Left renal pelvis (tissue), 4 donors: ENCODE measurements at regions not wholly inside any gene's neighbourhood (a gene's known extent, or its start where the extent isn't known, plus 50 kb on each side); places are given as distances from the start of the nearest gene placed in this dataset.
"Not testable (repeated sequence)": the region's sequence is repeated elsewhere in the genome, so short reads cannot be mapped to it uniquely, and the experiment has no call there.

ENCODE experiments used
- DNase-seq, 4 donors: peaks; one replicate each; pipeline ENCODE4 v3.0.0-alpha.2; 2013; ENCODE audit warnings: low read depth in 4 of 4, low spot score in 3 of 4

DNA sequence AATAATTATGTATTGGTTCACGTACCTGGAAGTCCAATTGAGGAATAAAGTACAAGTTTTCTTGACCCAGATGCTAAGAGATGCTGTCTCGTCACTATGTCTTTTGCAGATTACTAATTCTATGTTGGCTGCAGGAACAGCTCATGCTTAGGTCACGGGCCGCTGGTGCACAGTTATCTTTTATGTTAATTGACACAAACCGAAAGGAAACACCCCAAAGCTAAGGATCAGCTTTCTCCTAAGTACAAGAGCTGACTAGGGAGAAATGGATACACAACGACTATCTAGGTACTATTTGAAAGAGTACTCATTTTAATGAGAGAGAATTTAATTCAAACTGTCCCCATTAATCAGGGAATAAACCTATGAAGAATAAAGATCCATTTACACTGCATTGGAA is 217.7 kb upstream of the SLC35G4 start:
- no peak for DNase-seq

DNA sequence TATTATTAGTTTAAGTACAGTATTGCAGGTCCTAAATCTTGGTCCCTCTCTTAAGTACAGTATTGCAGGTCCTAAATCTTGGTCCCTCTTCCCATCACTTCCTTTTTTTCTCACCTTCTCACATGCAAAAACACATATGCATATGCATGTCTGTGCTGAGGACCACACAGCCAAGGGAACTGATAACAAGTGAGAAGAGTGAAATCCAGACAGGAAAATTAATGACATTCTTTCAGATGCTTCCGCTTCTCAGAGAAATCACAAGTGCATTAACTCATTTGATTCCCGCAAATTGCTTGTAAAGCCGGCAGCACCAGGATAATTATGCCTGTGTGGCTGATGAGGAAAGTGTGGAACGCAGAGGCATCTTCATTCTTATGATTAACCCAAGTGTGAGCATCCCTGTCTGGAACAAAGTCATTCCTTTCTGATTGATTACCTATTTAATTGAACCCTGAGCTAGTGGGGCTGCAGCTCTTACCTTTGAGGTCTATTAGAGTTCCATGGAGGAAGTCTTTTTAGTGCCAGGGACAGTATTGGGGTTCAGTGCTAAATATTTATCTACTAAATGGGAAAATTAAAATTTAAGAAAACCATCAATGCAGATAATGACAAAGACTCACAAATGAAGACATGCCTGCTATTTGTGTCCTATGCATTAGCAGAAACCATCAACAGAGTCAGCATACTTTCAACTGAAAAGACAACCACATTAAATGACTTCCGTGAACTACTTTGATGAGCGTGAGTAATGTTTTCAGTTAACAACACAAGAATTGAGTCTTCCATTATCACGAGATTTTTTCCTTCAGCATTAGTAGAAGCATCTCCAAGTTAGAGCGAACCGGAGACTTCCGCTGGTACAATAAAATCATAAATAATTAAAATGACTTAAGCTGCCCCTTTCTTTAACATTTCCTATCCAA is 220.4 kb upstream of the SLC35G4 start:
- DNase-seq, result no peak

DNA sequence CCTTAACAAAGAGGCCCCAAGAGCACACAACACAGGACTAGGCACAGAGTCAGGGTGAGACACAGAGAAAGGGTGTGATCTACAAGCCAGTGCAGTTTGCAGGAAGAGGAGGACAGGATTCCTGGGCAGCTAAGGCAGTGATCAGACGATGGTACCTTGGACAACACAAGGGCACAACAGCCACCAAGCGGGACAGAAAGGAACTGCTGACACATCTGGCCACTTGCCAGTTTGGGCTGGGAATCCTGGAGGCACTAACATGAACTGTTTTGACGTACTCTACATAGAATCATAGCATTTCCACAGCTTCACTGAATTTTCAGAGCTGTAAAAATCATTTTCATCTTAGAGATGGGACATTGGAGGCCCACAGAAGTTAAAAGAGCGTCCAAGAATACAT is 221.5 kb upstream of the SLC35G4 start:
- DNase-seq, result no peak

DNA sequence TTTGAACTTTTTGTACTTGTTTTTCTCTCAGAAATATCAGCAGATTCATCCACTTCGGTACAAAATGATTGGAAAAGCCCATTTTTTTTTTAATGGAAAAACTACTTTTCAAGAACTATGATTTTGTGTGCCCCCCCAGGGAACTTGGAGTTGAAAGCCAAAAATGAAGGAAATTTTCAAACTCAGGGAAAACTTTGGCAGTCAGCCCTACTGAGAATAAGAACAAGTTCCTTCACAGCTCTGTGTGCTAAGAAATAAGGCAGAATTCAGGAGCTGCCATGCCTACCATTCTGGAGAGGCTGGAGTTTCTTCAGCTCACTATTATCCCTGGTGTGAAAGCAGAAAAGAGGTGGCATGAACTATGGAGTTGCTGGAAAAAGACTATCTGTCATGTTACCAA is 226.0 kb upstream of the SLC35G4 start:
- no peak for DNase-seq

DNA sequence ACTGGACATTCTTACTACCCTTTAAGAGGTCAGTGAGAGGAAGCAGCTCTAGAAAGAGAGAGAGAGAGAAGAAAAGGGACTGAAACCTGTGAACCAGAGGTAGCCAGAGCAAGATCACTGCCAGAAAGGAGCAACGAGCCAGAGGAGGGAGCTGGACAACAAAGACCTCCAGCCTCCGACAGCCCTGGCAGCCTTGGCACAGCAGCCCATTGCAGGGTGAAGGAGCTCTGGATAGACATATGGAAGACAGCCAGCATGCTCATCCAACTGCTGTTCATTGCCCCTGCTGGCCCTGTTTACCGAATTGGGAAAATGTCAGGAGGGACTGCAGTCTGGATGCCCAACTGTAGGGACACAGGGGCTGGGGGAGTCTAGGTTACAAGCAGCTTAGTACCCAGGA is 228.4 kb upstream of the SLC35G4 start:
- DNase-seq, result no peak

DNA sequence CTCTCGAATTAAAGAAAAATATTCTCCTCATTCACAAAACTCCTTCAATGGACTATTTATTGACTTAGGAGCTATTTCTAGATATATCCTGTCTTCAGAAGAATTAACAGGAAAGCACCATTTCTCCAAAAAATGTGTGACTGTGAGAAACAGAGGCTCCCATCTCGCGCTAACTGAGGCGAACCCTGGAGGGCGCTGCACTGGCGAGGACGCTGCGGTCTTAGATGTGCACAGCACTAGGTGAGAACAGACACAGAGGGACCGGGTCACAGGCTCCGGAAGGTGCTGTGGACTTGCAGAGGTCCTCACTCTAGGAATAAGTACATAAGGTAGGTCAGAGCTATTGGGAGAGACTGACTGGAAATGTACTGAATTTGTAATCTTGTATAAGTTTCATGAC is 229.7 kb upstream of the SLC35G4 start:
- DNase-seq, result no peak

DNA sequence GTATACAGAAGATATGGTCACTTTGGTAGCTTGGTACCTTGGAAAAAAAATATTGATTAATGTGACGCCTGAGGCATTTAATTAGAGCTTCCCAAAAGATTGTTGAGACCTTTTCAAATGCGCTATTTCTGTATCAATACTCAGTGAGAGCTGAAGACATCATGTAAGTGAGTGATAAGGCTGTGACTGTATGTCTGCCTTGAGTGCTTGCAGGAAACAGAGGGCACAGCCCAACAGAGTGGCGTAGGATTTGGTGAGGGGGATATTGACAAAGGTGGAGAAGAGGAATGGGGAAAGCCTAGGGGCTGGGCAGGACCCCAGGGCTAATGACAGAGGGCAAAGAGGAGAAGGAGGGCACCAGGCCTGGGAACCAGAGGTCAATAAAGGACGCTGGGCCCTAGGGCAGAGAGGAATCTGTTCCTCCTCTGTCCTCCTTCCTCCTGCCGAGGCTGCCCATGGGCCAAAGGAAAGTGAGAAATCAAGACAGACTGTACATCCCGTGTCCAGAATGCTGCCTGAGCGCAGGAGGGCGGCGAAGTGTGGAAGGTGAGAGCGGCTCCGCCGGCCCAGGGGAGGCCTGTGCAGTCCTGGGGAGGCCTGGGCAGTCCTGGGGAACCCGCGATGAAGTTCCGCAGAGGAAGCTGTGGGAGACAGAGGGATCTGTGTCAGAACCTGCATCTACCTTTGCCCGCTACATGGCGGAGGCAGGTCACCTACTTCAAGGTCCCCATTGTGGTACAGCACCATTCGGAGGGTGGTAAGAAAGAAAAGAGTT is 228.6 kb upstream of the PIEZO2 start:
- DNase-seq, result no peak

DNA sequence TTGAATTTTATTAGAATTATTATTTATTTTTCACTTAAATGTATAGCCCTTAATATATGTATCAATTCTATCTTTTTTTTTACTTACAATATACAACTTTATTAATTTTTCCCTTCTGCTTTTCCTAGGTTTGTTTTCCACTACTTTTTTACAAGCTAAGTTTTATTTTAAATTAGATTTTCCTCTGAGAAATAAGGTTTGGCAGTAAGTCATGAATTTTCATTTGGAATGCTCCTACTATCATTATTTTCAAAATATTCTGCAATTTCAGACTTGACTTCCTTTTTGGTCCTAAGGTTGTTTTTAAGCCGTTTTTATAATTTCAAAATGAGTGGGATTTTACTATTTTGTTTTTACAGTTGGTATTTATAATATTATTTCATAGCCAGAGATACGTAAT is 222.8 kb upstream of the PIEZO2 start:
- no peak for DNase-seq

DNA sequence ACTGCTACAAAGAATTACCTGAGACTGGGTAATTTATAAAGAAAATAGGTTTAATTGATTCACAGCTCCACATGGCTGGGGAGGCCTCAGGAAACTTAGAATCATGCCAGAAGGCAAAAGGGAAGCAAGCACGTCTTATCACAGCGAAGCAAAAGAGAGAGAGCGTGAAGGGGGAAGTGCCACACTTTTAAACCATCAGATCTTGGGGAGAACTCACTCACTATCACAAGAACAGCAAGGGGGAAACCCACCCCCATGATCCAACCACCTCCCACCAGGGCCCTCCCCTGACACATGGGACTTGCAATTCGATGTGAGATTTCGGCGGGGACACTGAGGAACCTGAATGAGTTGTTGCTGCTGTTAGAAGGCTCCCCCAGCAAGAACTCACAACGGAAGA is 220.2 kb upstream of the PIEZO2 start:
- no peak for DNase-seq

DNA sequence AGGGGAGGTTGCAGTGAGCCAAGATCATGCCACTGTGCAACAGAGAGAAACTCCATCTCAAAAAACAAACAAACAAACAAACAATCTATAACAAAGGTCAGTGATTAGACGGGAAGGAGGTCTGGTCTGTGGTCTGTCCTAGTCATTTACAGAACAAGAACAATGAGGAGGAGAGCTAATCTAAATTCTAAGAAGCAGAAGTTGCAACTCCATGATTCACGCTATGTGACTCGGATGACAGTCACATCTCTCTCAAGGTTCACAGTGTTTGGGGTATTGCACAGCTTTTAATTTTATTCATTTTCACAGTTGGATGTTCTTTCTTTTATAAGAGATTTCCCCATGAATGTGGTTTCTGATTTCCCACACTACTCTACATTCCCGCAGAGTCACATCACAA is 218.7 kb upstream of the PIEZO2 start:
- no peak for DNase-seq

DNA sequence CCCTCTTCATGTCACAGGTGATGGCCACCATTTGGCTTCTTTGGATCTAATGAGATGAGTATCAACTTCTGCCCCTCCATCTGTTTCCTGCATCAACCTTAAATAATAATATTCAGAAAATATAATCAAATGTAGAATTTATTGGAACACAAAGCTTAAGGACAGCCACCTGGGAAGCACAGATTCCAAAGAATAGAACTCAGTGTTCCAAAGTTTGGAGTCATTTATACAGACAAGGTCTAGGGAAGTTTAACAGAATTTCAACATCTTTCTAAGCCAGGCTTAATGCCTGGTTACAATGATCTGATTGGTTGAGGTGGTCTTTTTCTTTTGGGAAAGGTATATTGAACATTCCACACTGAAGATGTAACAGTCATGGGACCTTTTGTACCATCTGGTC is 218.0 kb upstream of the PIEZO2 start:
- DNase-seq, result no peak

DNA sequence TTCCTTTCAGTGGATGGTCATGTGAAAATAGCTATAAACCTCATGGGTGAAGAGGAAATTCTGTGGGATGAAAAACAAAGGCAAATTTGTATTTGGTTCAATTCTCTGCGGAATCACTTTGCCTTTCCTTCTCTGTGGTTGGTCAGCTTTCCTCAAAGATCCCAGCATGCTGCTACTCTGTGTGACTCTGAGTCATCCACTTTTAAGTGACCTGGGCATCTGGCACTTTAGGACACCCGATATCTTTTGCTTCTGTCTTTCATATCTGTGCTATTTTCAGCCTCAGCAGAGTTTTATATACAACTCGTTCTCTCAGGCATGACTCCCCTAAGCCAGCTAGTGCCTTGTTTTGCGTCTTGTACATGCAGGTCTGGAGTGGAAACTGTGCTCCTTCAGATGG is 217.0 kb upstream of the PIEZO2 start:
- DNase-seq, result no peak

DNA sequence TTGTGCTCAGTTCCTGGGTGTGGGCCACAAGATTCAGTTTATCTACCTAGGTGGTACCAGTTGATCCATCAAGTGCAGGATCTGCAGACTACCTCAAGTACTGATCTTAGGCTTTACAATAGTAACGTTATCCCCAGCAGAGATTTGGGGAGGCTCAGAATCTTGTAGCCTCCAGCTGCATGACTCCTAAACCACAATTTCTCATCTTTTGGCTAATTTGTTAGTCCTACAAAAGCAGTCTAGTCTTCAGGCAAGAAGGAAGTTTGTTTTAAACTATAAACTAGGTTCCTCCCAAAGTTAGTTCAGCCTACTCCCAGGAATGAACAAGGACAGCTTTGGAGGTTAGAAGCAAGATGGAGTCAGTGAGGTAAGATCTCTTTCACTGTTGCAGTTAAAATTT is 213.5 kb upstream of the PIEZO2 start:
- no peak for DNase-seq

DNA sequence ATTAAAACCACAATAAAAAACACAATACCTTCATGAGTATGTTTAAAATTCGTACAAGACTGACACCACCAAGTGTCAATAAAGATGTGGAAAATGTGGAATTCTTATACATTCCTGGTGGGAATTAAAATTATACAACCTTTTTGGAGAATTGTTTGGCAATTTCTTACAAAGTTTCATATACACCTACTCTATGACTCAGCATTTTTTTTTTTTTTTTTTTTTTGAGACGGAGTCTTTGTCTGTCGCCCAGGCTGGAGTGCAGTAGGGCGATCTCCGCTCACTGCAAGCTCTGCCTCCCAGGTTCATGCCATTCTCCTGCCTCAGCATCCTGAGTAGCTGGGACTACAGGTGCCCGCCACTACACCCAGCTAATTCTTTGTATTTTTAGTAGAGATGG is 212.5 kb upstream of the PIEZO2 start:
- not testable (repeated sequence) for DNase-seq

DNA sequence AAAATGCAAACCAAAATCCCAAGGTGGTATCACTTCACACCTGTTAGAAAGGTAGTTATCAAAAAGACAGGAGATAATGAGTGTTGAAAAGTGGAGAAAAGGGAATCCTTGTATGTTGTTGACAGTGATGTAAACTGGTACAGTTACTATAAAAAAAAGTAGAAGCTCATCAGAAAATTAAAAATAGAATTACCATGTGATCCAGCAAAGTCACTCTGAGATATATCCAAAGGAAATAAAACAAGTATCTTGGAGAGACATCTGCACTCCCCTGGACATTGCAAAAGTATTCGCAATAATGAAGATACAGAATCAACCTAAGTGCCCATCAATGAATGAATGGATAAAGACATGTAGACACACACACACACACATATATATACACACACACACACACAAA is 208.3 kb upstream of the PIEZO2 start:
- no peak for DNase-seq

DNA sequence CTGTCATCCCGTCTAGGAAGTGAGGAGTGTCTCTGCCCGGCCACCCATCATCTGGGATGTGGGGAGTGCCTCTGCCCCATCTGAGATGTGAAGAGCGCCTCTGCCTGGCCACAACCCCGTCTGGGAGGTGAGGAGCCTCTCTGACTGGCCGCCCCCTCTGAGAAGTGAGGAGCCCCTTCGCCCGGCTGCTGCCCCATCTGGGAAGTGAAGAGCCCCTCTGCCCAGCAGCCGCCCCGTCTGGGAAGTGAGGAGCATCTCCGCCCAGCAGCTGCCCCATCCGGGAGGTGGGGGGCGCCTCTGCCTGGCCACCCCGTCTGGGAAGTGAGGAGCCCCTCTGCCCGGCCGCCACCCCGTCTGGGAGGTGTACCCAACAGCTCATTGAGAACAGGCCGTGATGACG is 195.2 kb upstream of the PIEZO2 start:
- DNase-seq, result not testable (repeated sequence)

DNA sequence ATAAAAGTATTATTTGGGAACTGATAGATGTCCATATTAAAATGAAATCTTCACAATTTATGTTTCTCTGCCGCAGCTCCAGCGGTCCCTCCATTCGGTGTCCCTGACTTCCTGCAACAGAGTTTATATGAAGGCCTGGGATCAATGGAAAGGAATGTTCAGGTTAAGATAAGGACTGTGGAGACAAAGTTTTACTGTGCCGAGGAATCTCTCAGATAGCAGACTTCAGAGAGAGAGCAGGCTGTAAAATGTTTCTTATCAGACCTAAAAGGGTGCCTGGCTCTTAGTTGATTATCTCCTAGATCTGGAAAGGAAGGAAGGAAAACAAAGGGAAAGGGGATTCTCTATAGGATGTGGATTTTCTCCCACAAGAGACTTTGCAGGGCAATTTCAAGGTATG is 193.7 kb upstream of the PIEZO2 start:
- no peak for DNase-seq

DNA sequence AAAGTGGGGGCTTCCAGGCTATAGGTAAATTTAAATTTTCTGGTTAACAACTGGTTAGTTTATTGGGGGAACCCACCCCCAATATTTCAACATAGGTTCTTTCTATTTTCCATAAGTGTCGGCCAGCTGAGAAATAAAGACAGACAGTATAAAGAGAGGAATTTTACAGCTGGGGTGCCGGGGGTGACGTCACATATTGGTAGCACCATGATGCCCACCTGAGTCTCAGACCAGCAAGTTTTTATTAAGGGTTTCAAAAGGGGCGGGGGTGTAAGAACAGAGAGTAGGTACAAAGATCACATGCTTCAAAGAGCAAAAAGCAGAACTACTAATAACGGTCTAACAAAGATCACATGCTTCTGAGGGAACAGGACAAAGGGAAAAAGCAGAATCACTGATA is 192.7 kb upstream of the PIEZO2 start:
- not testable (repeated sequence) for DNase-seq

DNA sequence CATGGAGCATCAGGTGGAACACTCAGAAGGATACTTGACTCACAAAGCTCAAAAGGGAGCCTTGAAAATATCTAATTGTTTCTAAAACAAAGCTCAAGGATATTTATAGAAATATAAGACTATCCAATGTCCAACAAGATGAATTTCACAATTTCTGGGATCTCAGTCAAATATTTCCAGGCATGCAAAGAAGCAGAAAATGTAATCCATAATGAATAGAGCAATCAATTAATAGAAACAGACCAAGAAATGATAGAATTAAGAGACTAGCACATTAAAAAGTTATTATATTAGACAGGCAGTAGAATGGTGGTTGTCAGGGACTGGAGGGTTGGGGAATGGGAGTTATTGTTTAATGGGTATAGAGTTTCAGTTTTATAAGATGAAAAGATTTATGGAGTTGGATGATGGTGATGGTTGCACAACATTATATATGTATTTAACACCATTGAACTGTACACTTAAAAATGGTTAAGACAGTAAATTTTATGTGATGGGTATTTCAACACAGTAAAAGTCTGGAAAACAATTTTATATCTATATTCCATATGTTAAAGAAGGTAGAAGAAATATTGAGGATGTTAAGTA is 189.9 kb upstream of the PIEZO2 start:
- DNase-seq, result no peak

DNA sequence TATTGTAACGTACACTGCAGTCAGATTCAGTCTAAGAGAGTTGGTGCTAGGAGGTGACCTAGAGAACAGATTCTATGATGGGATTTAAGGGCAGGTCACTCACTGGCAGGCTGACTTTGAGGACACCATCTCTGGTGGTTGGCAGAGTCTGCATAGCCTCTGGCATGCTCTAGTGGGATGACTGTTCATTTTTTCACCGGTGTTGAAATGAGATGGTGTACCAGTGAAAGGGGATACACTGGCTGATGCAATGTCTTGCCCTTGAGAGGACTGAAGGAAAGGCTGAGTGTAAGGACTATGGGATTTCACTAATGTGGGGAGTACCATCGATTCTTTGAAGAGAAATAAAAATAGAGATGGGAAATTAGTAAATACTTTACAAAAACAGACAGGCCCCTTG is 186.9 kb upstream of the PIEZO2 start:
- DNase-seq, result no peak

DNA sequence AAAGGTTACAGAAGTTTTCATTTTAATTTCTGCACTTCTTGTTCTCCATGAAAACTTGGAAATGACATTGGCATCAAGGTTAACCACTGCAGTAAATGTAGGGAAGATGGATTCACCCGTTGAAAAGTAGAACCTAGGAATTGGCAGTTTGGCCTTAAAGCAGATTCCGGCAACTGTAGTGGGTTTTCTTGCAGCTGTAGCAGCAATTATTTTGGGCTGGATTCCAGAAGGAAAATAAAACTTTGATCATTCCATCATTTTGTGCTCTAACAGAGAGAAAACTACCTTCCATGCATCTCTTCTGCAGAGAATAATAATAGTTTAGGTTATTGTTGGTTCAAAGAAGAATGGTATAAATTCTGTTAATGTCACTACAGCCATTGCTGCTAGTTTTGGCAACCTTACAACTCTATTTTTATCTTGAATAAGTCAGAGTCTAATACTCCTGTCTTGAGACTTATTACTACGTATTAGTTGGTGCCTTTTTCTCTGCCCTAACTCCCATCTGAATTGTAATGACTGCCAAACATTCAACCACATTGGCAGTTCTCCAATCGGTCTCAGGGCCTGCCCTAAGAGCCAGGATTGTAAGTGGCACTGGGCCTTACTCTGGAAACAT is 178.1 kb upstream of the PIEZO2 start:
- no peak for DNase-seq
